Stimulated activated CD4-positive, alpha-beta T cell treated with anti-CD3 and anti-CD28 coated beads, Interleukin-2, amount 100 ng/mL, for 24 hours (primary cell): ENCODE measurements at regions not wholly inside any gene's neighbourhood (a gene's known extent, or its start where the extent isn't known, plus 50 kb on each side); places are given as distances from the start of the nearest gene placed in this dataset.

Experiments used
- DNase-seq, 2 donors: peaks; one replicate each; pipeline ENCODE4 v3.0.0-alpha.2; 2020

- DNase-seq: no peak
Observed at GRCh38 chr16:59181821-59182420, 447.8 kb upstream of the GOT2 start.

- no peak for DNase-seq
Observed at GRCh38 chr16:59180083-59180476, 446.0 kb upstream of the GOT2 start.

DNA sequence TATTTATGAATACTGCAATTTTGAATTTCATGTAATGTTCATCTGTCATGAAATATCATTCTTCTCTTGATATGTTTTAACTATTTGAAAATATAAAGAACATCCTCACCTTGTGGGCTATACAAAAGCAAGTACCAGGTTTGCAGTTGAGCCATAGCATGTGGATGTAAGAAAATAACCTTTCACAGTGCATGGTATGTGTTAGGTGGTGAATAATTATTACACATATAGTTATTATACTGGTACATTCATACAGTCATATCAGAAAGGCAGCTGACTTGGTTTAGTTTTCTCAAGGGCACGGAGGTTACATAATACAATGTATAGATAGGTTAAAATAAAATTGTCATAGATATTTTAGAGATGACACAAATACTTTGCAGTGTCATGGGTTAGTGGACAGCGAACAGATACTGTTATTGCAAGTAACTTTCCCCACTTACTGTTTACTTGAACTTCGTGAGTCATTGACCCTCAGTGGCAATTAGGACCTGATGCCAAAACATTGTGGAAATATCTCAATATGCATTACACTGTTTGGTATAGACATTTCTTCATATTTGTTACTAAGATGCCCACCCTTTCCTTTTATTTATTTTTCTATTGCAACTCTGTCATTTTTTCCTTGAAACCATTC lies 445.4 kb upstream of the GOT2 start:
- DNase-seq: no peak

DNA sequence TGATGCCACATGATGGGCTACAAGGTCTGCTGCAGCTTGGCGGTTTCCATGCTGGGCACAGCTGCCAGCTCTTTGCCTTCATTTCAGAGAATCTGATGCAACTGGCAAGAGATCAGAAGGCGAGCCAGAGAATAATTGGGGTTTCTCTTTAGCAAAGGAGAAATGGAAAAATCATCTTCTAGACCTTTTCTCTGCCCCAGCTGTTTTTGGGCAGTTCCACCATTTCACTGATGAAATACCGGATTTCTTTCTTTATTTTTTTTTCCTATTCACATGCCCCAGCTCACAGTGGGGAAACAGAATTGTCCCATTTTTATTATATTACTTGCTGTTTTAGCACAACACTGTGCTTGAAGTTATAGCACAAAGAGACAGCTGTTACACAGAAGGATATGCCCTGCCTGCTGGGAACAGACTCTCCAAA lies 439.3 kb upstream of the GOT2 start:
- DNase-seq: no peak

DNA sequence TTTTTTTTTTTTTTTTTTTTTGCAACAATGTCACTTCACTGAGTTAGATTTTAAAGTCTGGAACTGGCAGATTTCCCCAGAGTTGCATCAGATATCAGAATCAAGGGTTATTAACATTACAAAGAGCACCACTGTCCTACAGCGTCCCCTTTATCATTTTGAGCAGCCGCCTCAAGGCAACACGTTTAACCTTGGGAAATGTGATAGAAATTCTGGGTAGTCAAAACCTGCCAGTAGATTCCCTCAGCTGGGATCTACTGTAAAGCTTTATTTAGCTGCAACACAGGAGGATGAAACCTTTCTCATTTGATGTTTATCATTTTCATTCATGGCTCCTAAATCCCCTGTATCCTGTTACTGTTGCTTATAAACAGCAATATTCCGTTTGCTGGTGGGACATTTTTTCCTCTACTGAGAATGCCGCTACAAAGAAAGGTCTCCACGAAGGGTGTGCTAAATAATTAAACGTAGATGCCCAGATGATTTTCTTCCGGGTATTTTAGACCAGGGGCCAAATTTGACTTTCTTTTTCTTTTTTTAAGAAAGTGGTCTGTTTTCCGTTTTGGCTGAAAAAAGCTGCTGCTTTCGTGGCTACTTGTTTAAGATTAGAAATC lies 436.1 kb upstream of the GOT2 start:
- no peak for DNase-seq

DNA sequence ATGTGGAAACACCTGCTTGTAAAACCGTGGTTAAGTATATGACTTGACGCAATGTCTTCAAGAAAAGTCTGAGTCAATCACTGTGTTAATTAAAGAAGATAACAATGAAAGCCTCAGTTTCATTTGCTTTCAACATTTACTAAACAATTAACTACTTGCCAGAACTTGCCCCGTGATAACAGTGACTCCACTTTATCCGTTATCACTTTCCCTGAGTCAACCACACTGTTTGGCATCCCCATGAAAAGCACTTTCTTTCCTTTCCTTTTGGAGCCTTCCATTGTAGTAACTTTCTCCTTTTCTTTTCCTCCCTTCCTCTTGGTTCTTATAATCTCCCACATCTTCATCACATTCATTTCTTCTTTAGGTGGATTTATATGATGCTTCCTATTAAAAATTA lies 435.1 kb upstream of the GOT2 start:
- no peak for DNase-seq

- DNase-seq: no peak
Observed at GRCh38 chr16:59168461-59169114, 434.5 kb upstream of the GOT2 start.

DNA sequence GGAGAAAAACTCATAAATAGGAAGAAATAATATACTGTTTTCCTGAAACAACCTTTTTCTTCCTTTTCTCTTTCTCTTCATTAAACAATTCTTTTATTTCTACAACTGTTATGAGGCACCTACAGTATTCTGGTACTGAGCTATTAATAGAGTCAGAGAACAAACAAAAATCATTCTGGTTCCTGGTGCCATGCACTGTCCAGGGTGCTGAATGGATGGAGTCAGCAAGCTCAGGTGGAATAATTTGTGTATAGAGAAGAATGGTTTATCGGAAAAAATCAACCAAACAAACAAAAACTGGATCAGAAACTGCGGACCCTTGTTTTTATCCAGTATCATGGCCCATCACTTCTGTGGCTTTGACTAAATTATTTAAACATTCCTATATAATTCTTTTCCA lies 430.3 kb upstream of the GOT2 start:
- no peak for DNase-seq

- no peak for DNase-seq
Observed at GRCh38 chr16:59163371-59164055, 429.4 kb upstream of the GOT2 start.

GRCh38 chr16:59161679-59162078 lies 427.6 kb upstream of the GOT2 start:
- DNase-seq: no peak

DNA sequence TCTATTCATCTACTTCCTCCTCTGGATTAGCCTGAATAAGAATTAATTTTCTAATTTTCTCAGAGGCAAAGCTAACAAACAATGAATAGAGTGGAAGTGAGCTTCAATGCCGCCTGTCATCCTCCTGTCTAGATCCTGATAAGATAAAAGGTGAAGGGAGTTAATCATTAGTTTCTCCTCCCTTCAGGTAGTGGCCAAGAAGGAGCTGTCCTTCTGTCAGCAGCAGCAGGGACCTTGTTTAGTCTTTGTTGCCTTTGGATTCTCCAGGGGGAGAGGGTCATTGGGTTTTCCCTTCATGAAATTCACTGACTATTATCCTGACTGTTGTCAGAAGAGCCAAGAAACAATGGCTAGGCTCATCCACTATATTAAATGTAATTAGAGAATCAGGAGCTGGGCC lies 420.2 kb upstream of the GOT2 start:
- no peak for DNase-seq

GRCh38 chr16:59148769-59149155 lies 414.6 kb upstream of the GOT2 start:
- DNase-seq: no peak

DNA sequence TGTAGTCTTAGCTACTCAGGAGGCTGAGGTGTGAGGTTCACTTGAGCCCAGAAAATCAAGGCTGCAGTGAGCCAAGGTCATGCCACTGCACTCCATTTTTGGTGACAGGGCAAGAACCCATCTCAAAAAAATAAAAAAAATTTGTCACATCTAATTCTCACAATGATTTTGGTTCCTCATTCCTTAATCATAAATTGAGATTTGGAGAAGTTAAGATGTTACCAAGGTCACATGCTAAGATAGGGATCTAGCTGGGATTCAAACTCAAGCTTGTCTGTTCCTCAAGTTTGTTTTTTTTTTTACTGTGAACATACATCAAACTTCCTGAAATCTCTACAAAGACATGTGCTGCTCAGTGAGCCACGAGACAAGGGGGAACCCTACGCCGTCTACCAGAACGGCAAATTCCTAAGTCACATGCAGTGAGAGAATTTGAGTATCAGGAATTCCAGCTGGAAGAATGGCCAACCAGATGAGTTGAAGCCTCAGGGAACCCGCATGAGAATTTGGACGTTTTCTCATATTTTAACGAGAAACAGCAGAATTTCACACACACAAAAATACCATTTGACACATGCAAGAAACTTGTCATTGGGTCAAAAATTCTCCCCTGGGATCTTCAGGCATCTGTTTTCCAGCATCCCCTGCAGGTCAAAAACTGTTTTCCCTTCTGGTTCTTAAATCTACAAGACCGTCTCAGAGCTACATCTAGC lies 414.1 kb upstream of the GOT2 start:
- DNase-seq: no peak

GRCh38 chr16:59146140-59146539 lies 412.0 kb upstream of the GOT2 start:
- DNase-seq: no peak

- DNase-seq: no peak
Observed at GRCh38 chr16:59144841-59145240, 410.7 kb upstream of the GOT2 start.

DNA sequence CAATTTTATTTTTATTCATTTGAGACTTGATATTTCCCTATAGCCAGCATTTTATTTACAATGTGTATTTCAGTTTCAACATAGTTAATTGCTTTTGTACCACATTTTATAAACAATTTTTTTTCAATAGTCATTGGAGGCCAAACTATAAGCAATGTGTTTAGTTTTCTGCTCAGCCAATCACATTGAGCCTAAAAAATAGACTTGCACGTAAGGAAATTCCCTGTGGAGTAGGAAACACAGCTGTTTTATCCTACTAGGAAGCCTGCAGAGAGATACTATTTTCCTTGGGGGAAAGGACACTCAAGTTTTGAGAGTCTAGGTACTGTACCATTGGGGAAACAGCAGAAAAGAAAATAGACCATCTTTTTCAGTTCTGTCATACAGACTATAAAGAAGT lies 410.2 kb upstream of the GOT2 start:
- no peak for DNase-seq

DNA sequence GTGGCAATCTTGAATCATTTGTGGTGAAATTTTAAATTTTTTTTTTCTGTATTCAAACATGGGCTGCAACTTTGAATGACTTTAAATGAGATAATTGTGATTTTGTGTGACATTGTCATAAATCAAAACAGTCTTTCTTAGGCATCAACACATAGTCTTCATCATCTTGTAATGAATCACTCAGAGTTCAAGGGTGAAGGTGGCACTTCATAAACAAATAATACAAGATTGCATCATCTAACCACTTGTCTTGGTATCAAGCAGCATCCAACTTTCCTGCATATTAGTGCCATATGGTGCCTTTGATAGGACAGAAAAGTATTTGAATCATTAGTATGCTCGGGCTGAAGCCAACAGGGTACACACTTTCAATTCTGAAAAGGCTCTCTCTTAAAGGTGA lies 392.4 kb upstream of the GOT2 start:
- no peak for DNase-seq

DNA sequence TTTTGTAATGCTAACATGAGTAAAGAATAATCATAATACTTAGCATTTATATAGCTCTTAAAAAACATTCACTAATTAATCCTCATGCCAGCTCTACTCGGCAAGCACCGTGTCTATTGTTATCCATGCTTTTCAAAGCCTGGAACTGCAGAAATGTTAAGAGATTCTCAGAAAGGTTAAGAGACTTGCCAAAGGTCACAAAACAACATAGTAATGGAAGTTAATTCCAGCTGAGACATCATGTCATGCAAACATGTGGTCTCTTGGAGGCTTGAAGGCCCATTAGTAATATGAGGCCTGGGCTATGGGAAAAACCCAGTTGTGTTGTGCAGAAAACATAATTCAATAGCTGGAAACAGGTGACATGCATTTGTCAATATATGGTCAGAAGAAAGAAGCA lies 389.9 kb upstream of the GOT2 start:
- DNase-seq: no peak

GRCh38 chr16:59123479-59123878 lies 389.4 kb upstream of the GOT2 start:
- DNase-seq: no peak

DNA sequence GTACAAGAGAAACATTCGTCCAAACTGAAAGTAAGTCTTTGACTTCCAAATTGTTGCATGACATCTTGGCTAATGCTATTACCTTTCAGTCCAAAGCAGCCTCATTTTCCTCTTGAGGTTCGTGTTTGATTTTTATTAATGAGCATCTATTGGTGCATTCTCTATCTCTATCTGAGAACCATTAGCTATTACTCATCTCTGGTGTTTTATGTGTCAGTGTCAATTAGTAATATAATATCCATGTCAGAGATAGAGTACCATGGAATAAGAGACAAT lies 388.1 kb upstream of the GOT2 start:
- DNase-seq: no peak

DNA sequence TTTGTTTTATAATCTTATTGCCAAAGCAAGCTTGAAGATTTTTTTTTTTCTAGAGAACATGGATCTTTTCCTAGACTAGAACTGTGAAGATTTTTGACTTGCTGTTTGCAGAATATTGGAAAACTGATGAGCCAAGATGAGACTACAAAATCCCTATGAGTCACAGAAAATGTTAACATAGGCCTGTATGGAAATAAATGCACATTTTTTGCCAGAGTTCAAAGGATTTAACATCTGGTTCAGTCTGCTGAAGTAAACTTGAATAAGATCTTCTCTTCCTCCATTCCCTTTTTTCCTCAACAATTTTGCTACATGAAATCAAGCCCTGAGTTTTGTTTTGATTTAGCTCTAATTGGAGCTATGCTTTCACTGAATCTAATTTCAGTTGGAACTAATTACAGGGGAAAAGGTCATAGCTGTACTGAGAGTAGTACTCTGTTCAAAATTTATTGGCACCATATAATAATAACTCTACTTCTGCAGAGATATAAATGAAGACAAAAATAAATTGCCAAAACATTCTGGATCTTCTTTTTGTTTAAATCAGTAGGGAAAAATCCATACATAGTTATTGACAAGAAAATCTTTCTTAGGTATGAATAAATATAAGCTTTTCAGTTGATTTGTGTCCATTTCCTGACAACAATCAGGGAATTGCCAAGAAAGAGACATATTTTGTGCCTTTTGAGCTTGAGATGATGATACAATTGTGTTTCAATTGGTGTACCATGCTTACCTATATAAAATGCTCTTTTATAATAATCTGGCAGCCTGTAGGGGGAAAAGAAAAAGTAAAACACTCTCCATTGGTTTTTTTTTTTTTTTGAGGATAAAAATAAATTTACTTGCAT lies 387.5 kb upstream of the GOT2 start:
- DNase-seq: no peak

- DNase-seq: no peak
Observed at GRCh38 chr16:59116744-59117143, 382.6 kb upstream of the GOT2 start.
